ACC112 (cell line): ENCODE measurements at regions not wholly inside any gene's neighbourhood (a gene's known extent, or its start where the extent isn't known, plus 50 kb on each side); places are given as distances from the start of the nearest gene placed in this dataset.

ENCODE experiments used
- H2AFZ ChIP-seq: fragments of 200-600 bp; sonication (generic); one replicate; pipeline ENCODE4 v1.6.0; 2017; ENCODE audit warnings: antibody characterized with exemption, low read length; ENCODE audit not compliant: unreplicated experiment
- H3K27ac ChIP-seq: fragments of 200-600 bp; sonication (generic); 2 replicates; pipeline ENCODE4 v1.5.1; 2014; ENCODE audit warnings: low read depth, mild to moderate bottlenecking, antibody characterized with exemption, low read length, moderate library complexity
- H3K27me3 ChIP-seq: fragments of 200-600 bp; sonication (generic); 2 replicates; pipeline ENCODE4 v1.6.1; 2014; ENCODE audit warnings: mild to moderate bottlenecking, antibody characterized with exemption, low read length, moderate library complexity, mixed read lengths; ENCODE audit not compliant: insufficient read depth
- H3K36me3 ChIP-seq: fragments of 200-600 bp; sonication (generic); 2 replicates; pipeline ENCODE4 v1.6.1; 2016; ENCODE audit warnings: mild to moderate bottlenecking, antibody characterized with exemption, low read length, moderate library complexity, mixed read lengths; ENCODE audit not compliant: insufficient read depth
- H3K4me1 ChIP-seq: fragments of 200-600 bp; sonication (generic); one replicate; pipeline ENCODE4 v1.6.1; 2016; ENCODE audit warnings: low read length, mixed read lengths; ENCODE audit not compliant: insufficient read depth, unreplicated experiment, control insufficient read depth
- H3K4me3 ChIP-seq: fragments of 200-600 bp; sonication (generic); 2 replicates; pipeline ENCODE4 v1.5.1; 2014; ENCODE audit warnings: mild to moderate bottlenecking, low read depth, low read length
- H3K79me2 ChIP-seq: fragments of 200-600 bp; sonication (generic); one replicate; pipeline ENCODE4 v1.6.0; 2016; ENCODE audit warnings: low read length; ENCODE audit not compliant: control insufficient read depth, unreplicated experiment, insufficient read depth

DNA sequence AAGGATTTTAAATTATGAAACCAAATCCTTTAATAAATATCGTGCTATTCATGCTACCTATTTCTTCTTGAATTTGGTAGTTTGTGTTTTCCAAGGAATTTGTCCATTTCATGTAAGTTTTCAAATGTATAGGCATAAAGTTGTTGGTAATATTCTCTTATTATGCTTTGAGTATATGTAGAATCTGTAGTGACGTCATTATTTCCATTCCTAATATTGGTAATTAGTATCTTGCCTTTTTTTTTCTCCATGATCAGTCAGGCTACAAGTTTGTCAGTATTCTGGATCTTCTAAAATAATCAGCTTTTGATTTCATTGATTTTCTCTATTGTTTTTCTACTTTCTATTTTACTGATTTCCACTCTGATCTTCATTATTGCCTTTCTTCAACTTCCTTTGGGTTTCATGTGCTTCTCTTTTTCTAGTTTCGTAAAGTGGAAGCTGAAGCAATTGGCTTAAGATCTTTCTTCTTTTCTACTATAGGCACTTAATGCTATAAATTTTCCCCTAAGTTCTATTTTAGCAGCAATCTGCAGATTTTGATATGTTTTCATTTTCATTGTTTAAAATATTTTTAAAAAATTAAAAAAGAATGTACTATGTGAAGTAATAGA, 156.5 kb upstream of the HDAC9 start:
- no peaks in the 10 kb centered on the region for H3K27me3 ChIP-seq

DNA sequence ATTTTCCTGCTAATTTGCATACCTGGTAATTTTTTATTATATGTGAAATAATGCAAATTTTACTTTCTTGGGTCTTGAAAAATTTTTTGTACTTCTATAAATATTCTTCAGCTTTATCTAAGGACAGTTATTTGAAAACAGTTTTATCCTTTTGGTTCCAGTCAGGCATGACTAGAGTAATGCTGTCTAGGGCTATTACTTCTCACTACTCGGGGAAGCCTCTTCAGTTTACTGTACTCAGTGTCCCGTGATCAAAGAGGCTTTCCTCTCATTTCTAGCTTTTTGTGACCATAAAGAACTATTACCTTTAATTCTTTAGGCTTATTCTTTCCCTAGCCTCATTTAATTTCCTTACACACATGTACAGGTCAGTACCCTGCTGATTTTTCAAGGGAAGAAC, 153.8 kb upstream of the HDAC9 start:
- Histone ChIP-seq H3K36me3 (no peaks in the 10 kb centered on the region), H3K79me2 (no peaks in the 10 kb centered on the region), H3K4me1 (peaks cover 1% of the 10 kb centered on the region), H3K27me3 (no peaks in the 10 kb centered on the region), H3K4me3 (no peak overlapping the region), H2AFZ (no peak overlapping the region), H3K27ac (no peak overlapping the region)

More for the DNA sequence above, 156.5 kb upstream of the HDAC9 start:
- Histone ChIP-seq H3K79me2 (no peaks in the 10 kb centered on the region), H3K27ac (no peak overlapping the region), H2AFZ (no peak overlapping the region), H3K4me1 (no peaks in the 10 kb centered on the region), H3K4me3 (no peak overlapping the region), H3K36me3 (no peaks in the 10 kb centered on the region)

DNA sequence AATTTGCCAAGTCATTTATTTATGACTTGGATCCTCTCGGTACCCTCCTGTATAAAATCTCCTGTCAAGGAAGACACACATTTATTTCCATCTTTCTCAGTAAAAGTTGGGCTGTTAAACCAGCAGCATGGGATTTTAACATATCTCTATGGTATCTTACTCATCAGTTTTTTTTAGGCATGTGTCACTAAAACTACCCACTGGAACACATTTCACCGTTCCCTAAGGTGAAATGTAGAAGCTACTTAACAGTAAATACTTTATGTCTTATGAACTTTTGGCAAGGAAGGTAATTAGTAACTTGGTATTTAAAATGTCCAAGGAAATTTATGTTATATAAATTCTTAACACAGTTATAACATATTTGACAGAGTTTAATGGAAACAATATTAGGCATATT, 152.5 kb upstream of the HDAC9 start:
- H3K4me3 ChIP-seq = no peak overlapping the region
- H3K4me1 ChIP-seq = peaks cover 6% of the 10 kb centered on the region
- H3K79me2 ChIP-seq = no peaks in the 10 kb centered on the region
- H3K27me3 ChIP-seq = no peaks in the 10 kb centered on the region
- H3K36me3 ChIP-seq = no peaks in the 10 kb centered on the region
- no peak overlapping the region for H3K27ac ChIP-seq
- no peak overlapping the region for H2AFZ ChIP-seq

DNA sequence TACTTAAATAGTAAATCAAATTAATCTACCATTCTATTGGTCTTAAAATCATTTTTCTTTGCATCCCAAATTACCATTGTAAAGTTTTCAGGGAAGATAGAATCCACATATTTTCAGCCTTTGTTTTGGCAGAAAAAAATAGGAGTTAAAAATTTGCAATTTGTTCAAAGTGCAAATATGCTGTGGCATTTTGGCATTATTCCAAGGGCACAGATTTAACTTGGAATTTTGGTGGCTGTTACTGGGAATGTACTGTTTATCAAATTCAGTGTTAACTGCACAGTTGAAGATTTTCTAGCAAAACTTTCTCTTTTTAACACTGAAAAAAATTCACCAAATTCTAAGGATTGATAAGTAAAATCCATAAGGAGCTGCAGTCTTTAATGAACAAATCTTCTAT, 151.0 kb upstream of the HDAC9 start:
- no peaks in the 10 kb centered on the region for H3K79me2 ChIP-seq
- no peaks in the 10 kb centered on the region for H3K36me3 ChIP-seq
- peaks cover 6% of the 10 kb centered on the region for H3K4me1 ChIP-seq
- H3K27me3 ChIP-seq = no peaks in the 10 kb centered on the region
- no peak overlapping the region for H2AFZ ChIP-seq
- no peak overlapping the region for H3K27ac ChIP-seq
- no peak overlapping the region for H3K4me3 ChIP-seq

DNA sequence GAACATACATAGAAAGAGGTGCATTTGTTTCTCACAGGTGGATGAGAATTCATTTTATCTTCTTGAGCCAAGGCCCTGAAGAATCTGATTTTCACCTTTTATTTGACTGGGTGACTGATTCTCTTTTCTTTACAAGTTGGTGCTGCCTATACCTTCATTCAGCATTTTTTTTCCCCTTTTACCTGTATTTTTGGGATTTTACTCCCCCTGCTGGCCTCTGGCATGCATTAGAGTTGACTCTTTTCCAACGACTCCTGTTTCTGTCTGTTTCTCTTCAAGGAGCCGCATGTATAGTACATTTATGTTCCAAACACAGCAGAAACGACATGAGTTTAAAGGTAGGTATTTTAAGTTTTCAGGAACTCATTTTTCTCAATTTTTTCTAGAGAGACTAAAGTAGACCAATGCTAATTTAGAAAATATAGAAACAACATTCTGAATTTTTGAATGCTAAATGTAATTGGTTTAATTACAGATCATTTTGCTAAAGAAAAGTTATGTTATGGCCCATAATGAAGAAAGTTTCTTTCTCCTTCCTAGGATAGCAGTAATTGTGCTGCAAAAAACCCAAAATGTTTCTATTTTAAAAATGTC, 149.8 kb upstream of the HDAC9 start:
- Histone ChIP-seq H3K4me3 (no peak overlapping the region), H3K27ac (no peak overlapping the region), H3K79me2 (no peaks in the 10 kb centered on the region), H3K36me3 (no peaks in the 10 kb centered on the region), H2AFZ (no peak overlapping the region), H3K4me1 (peaks cover 6% of the 10 kb centered on the region), H3K27me3 (no peaks in the 10 kb centered on the region)

DNA sequence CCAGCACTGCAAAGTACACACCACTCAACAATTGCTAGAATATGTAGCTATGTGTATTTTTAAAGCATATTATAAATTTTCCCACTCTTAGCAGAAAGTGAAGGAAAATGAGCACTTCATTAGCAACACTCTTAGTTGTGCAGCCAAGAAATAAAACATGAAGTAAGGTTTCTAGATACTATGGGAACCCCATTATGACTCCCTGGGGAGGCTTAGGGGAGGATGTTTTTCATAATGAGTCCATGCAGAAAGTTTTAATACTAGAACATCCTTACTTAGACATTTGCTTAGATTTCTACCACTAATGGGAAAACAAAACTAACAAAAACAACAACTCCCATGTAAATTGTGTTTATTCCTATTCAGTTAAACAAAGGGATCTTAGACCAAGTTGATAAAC, 148.4 kb upstream of the HDAC9 start:
- no peak overlapping the region for H3K27ac ChIP-seq
- H3K4me3 ChIP-seq = no peak overlapping the region

DNA sequence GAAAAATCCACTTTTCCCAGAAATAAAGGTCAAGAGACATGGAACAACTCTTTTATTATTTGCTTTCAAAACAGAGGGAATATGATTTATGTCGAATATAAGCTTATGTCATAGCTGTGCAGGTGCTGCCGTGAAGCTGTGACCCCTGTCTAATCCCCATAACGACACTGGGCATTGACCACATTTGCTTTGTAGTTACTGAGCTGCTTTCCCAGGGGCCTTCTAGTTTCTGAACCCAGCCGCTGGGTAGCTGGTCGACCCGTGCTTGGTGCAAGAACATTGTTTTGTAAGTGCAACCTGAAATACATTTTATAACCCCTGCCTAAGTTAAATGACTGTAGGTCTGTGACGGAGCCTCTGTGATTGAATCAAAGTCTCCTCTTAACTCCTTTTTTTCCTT, 144.9 kb upstream of the HDAC9 start:
- Histone ChIP-seq H3K27me3 (no peaks in the 10 kb centered on the region), H3K4me1 (peaks cover 25% of the 10 kb centered on the region), H2AFZ (no peak overlapping the region), H3K4me3 (no peak overlapping the region), H3K79me2 (no peaks in the 10 kb centered on the region), H3K27ac (no peak overlapping the region), H3K36me3 (no peaks in the 10 kb centered on the region)

More for the DNA sequence above, 148.4 kb upstream of the HDAC9 start:
- Histone ChIP-seq H3K79me2 (no peaks in the 10 kb centered on the region), H2AFZ (no peak overlapping the region), H3K27me3 (no peaks in the 10 kb centered on the region), H3K36me3 (no peaks in the 10 kb centered on the region), H3K4me1 (peaks cover 6% of the 10 kb centered on the region)

DNA sequence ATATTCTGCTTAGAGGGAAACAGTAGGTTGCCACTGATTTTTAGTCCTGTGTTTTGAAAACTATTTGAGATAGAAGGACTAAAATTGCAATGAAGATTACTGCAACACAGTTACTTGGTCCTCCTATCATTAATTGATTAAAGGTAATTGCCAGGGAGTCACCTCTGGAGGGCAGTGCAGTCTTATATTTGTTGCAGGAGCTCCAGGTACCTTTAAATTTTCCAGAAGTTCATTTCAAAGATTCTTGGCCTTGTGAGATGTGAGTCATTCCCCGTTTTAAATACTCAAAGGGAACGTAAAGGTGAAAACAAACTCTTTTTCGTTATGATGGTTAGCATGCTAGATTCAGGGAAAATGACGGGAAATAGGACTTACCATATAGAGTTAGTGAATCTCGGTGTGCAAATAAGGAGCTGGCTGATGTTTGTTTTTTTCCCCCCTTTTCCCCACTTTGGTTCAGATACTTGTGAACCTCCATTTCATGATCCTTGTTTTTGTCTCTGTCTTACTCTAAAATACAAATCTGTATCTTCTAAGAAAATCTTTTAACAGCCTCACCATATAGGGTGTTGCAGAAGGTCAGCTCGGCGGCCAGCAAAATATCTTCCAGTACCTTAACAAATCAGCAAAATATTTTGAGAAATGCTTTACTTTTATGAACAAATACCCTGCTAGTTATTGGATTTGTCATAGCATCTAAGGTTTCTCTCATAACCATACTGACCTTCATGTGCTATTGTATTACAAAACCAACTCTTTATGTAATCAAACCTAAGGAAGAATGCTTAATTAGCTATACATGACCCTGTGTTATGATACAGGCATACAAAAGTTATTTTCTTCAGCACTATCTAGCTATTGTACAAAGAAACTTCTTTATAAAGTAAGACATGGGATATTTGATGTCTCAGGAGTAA, 143.0 kb upstream of the HDAC9 start:
- peaks cover 25% of the 10 kb centered on the region for H3K4me1 ChIP-seq
- H3K4me3 ChIP-seq = peak overlapping the region; percentile 48
- no peaks in the 10 kb centered on the region for H3K36me3 ChIP-seq
- peak overlapping the region; percentile 48 for H2AFZ ChIP-seq
- no peak overlapping the region for H3K27ac ChIP-seq
- H3K27me3 ChIP-seq = no peaks in the 10 kb centered on the region
- no peaks in the 10 kb centered on the region for H3K79me2 ChIP-seq

DNA sequence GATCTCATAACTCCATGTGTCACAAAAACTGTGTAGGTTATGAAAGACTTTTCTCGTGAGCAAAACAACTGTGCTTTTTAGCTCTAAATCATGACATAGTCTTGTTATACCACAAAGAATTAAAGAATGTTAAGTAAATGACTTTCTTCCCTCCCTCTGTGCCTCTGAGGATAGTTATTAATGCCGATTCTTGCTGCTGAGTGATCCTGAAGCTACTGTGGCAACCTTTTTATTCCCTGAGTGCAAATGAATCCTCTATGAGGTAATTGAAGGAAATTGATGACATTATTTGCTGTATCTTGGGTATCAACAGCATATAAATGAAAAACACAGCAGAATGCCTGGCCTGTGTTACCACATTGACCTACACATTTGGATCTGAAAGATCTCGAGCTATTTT, 142.2 kb upstream of the HDAC9 start:
- H2AFZ ChIP-seq = no peak overlapping the region

DNA sequence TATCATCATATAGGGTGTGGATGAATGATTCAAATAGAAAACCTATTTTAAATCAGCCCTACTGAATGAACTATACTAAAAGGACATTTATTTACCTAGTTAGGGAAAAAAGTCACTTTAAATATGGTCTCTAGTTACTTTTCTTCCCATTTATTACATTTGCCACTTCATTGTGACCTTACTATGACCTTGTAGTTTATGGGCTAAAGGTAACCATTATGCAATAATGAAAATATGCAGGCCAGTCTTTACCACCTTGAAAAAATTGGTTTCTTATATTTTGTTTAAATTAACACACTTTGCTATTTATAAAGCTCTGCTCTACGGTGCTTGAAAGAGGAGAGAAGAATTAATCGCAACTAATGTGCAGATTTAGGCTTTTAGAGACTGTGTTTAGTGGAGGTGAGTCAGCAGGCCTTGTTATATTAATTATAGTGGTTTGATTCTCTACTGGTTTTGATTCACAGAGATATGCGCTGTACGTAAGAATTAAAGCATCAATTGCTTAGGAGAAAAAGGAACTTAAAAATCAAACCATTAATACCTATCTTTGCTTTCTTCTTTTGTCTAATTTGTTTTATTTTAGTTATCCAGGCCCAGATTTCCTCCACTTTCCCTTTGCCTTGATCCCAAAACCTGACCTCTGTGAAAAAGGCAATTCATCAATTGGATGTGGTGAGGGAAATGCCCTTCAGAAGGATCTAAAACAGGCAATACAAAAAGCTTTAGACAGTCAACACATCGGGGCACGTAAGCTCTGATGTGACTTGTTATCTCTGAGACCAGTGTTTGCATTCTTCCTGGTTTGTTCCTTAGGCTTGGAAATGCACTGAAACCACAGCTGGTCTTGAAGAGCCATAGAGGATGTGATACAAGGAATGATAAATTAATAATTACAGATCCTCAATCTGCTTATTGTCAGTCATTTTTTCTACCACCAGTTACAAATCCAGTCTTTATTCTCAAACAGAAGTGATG, 141.2 kb upstream of the HDAC9 start:
- no peaks in the 10 kb centered on the region for H3K27me3 ChIP-seq
- H2AFZ ChIP-seq = peak overlapping the region; percentile 64
- H3K79me2 ChIP-seq = no peaks in the 10 kb centered on the region
- no peak overlapping the region for H3K27ac ChIP-seq
- H3K4me3 ChIP-seq = no peak overlapping the region
- H3K36me3 ChIP-seq = no peaks in the 10 kb centered on the region
- H3K4me1 ChIP-seq = peaks cover 25% of the 10 kb centered on the region

More for the DNA sequence above, 142.2 kb upstream of the HDAC9 start:
- Histone ChIP-seq H3K79me2 (no peaks in the 10 kb centered on the region), H3K4me1 (peaks cover 25% of the 10 kb centered on the region), H3K27ac (no peak overlapping the region), H3K4me3 (no peak overlapping the region), H3K36me3 (no peaks in the 10 kb centered on the region), H3K27me3 (no peaks in the 10 kb centered on the region)
